Fibroblast of villous mesenchyme (primary cell): ENCODE measurements at regions not wholly inside any gene's neighbourhood (a gene's known extent, or its start where the extent isn't known, plus 50 kb on each side); places are given as distances from the start of the nearest gene placed in this dataset.
"Not testable (repeated sequence)": the region's sequence is repeated elsewhere in the genome, so short reads cannot be mapped to it uniquely, and the experiment has no call there.

Experiments used
- DNase-seq: peaks from one replicate; pipeline ENCODE4 v3.0.0-alpha.2; 2010; ENCODE audit warnings: low read depth
- H3K4me3 ChIP-seq: 2 replicates; pipeline ENCODE4 v1.5.1; 2011; ENCODE audit warnings: low read depth, mild to moderate bottlenecking, low read length
- CTCF ChIP-seq: IDR thresholded peaks from 2 replicates; pipeline ENCODE4 v1.5.1; 2012; ENCODE audit warnings: low read depth, mild to moderate bottlenecking, low read length; ENCODE audit not compliant: insufficient read depth

DNA sequence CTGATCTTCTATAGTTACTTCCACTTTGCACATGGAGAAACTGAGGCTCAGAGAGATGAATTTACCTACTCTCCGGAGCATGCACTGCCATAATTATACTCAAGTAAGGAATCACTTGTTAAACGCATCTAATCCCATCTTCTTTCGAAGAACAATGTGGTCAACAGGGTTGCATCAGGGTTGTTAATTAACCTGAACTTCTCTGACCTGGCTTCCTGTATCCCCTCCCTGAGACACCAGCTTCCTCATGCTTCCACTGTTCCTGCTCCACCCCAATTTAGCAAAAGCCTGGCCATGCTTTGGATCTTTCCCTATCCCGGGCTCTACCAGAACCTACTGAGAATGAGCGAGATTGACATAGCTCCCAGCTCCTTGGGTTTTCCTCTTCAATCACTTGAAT lies 136.7 kb downstream of the SMIM20 start:
- H3K4me3 ChIP-seq = no peak overlapping the region
- no peak for DNase-seq
- TF ChIP-seq CTCF = no peak

DNA sequence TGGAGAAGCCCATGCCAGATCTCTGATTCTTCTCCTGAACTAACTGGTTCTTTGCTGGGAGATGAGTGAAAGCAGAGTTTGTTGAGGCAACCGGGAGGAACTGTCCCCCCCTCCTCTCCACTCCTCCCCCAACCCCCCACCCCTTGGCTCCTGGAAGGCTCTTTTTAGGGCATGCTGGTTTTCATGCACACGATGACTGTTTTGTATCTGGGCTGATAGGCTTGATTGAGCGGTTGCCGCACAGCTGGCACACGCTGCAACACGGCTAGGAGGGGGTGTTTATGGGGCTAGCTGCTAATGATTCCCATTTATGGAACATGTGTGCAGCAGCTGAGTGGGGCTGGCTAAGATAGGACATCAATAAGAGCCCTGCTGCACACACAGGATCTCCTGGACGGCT lies 137.2 kb downstream of the SMIM20 start:
- H3K4me3 ChIP-seq = no peak overlapping the region
- DNase-seq = peak; percentile 10
- no peak for TF ChIP-seq CTCF

DNA sequence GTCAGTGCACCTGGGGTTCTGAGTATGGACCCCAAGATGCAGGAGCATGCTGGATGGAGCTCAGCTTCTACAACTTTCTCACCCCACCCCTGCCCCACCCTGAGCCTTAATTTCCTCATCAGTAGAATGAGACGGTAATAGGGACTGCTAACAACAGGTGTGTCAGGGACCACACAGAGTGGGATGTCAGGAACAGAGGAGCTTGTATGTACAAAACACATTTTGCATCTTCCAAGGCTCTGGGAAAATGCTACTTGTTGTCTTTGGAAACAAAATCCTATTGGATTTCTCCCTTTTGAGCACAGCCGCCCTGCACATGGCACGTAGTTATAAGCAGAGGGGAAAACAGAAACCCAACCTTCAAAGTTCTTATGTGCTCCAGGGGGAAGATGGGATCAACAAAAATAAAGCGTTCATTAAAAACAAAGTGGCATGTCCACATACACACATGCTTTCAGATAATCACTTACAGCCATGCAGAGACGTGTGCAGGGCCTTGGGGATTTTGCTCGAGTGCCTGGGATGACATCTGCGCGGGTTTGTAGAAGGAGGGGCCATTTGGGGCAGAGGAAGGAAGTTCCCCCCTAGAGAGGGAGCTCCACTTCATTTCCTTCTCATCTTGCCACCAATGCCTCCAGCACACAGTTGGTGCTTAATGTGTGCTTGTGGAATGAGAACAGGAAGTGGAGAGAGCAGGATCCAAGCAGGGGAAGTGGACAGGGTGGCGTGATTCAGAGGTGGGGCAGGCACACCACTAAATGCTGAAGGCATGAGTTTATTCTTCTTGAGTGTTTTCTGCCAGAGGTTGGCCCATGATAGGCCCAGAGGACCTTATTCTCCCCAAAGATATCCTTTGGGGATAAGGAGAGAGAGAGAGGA lies 138.9 kb downstream of the SMIM20 start:
- TF ChIP-seq CTCF = no peak
- DNase-seq = no peak
- no peak overlapping the region for H3K4me3 ChIP-seq

DNA sequence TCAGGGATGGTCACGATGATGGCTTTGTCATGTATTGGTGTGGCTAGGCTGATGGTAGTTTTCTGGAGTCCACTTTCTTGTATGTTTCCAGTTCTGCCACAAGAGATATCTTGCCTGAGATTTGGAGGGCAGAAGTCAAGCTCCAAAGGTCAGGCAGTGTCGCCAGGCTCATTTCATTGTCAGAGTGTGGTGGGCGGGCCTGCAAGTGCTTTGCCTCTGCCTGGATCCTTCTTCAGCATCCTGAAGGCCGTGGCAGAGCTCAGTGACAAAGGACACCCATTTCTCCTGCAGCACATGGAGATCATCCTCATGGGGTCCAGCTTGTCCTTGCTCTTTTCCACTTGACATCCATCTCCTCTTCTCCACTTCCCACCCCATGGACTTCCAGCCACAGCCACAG lies 139.7 kb downstream of the SMIM20 start:
- TF ChIP-seq CTCF = no peak
- no peak overlapping the region for H3K4me3 ChIP-seq
- DNase-seq = no peak

DNA sequence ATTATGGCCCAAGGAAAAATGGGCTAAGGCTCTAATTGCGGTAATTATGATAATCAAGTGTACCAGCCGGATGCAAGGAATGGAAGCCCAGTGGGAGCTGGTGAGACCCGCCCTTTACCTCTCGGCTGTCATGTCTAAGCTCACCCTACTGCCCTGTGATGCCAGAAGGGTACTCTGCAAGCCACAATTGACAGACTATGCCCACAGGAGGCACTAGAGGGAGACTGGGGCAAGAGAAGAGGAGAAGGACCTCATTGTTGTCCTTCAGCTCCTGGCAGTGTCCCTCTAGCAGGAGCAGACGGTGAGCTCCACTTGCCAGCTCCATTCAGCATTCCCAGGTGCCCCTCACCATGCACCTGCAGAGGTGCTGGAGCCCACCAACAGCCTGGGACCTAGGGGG lies 141.8 kb downstream of the SMIM20 start:
- DNase-seq = no peak
- no peak for TF ChIP-seq CTCF
- no peak overlapping the region for H3K4me3 ChIP-seq

- no peak for DNase-seq
- TF ChIP-seq CTCF = no peak
- H3K4me3 ChIP-seq = no peak overlapping the region
Measured at GRCh38 chr4:26056406-26056805, 142.4 kb downstream of the SMIM20 start.

DNA sequence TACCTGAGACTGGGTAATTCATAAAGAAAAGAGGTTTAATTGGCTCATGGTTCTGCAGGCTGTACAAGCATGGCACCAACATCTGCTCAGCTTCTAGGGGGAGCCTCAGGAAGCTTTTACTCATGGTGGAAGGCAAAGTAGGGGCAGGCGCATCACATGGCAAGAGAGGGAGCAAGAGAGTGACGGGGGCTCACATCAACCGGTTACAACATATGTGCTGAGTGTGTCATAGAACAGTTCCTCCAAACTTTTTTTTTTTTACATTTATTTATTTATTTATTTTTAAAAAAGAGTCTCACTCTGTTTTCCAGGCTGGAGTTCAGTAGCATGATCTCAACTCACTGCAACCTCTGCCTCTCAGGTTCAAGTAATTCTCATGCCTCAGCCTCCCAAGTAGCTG lies 143.8 kb downstream of the SMIM20 start:
- H3K4me3 ChIP-seq, DNase-seq: not testable (repeated sequence)
